Panc1 (cell line): ENCODE measurements at regions not wholly inside any gene's neighbourhood (a gene's known extent, or its start where the extent isn't known, plus 50 kb on each side); places are given as distances from the start of the nearest gene placed in this dataset.

Experiments
- POLR2AphosphoS5 ChIP-seq: IDR thresholded peaks from 2 replicates; pipeline ENCODE4 v1.6.1; 2012; ENCODE audit warnings: mild to moderate bottlenecking, low read depth, low read length, moderate library complexity
- TCF7L2 ChIP-seq: IDR thresholded peaks from 2 replicates; pipeline ENCODE4 v1.6.1; 2011; ENCODE audit warnings: mild to moderate bottlenecking, low read depth, low read length, inconsistent platforms

DNA sequence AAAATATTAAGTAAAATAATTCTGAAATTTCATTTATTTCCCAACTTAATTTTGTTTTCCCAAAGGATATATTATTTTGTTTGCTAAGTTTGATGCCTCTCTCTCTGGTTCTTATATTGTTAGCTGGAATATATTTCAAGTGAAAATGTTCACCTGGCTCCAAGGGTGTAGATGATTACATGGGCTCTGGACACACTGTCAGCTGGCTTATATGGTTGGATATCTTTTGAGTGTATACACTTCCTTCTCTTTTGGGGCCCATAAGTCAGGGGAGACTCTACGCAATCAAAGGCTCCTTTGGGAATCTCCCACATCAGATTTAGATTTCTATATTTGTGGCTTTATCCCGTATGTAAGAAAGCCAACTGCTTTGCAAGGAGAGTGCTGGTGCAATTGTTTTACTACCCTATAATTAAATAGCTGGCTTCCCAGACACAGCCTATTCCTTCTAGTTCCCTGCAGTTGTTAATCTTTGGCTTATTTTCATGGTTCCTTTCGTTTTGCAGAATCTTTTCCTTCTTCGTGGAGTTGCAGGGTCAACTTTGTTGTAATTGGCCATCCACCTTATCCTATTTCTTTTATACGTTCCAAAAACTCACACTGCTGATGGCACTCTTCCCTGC is 225.7 kb downstream of the DPH6 start:
- TF ChIP-seq POLR2AphosphoS5 (no peak), TCF7L2 (no peak)
